ENCODE measurements at regions not wholly inside any gene's neighbourhood (a gene's known extent, or its start where the extent isn't known, plus 50 kb on each side); places are given as distances from the start of the nearest gene placed in this dataset.
A peak's percentile ranks its signal among the peaks of the same experiment; 100 is the strongest.

DNA sequence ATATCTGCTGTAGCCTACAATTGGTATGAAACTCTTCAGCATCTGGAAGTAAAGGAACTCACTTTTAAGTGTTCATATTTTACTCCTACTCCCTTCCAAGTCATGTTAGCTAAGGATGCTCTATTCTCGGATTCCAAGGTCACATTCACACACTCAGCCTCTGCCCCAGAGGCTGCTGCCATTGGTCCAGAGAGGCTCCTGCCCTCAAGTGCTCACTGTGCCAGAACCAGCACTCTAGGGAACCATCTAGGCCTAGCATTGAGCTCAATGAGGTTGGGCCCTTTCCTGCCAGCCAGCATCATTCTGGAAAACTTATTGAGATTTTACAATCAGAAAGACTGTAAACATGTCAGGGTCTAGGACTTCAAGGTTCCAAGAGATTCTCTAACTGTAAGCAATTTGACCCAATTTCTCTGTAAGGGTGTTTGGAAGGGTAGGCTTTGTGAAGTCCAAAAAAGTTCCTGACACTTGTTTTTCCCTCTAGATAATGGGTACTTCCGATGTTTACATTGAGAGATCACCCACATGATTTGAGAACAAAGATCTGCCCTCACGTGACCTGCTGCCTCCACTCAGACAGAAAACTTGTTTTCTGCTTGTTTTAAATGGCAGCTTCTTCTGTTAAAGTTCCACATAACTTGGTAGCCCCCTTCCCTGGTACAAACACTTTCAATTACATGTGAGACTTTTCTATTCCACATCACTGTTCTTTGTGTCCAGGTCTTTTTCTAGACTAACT is 94.9 kb downstream of the MAB21L3 start:
- Histone ChIP-seq H3K4ac (ENCODE audit: low read depth, low read length) (no peak overlapping the region), H2BK15ac (replicated peaks; ENCODE audit: low read depth) (no peak overlapping the region), H4K5ac (ENCODE audit: low read length) (no peak overlapping the region), H3K4me1 (ENCODE audit: control insufficient read depth, low read depth, low read length) (no peaks in the 10 kb centered on the region), H3K18ac (ENCODE audit: low read length) (no peak overlapping the region), H2BK120ac (ENCODE audit: low read depth, low read length) (no peak overlapping the region), H3K27me3 (ENCODE audit: insufficient read depth, low read length, poor library complexity) (no peaks in the 10 kb centered on the region), H3K4me3 (ENCODE audit: low read length) (no peak overlapping the region), H3K4me2 (ENCODE audit: low read length) (no peak overlapping the region), H3K9ac (ENCODE audit: low read length) (no peak overlapping the region), H3K27ac (ENCODE audit: low read depth, low read length) (no peak overlapping the region), H2BK5ac (ENCODE audit: low read length) (no peak overlapping the region), H2AK5ac (ENCODE audit: low read length) (no peak overlapping the region), H3K79me2 (ENCODE audit: control insufficient read depth, insufficient read depth, low read length) (no peaks in the 10 kb centered on the region), H3K56ac (ENCODE audit: low read length) (no peak overlapping the region), H3K79me1 (ENCODE audit: low read length) (no peaks in the 10 kb centered on the region), H4K8ac (ENCODE audit: low read depth, low read length) (no peak overlapping the region), H3K36me3 (ENCODE audit: control insufficient read depth, insufficient read depth, low read length) (no peaks in the 10 kb centered on the region), H3K23ac (ENCODE audit: low read length) (no peak overlapping the region)
- WGBS (ENCODE audit: extremely low coverage, insufficient coverage, low lambda C conversion rate): no CpG with 5 or more reads among the region's 3 CpGs
- DNase-seq: no peak

DNA sequence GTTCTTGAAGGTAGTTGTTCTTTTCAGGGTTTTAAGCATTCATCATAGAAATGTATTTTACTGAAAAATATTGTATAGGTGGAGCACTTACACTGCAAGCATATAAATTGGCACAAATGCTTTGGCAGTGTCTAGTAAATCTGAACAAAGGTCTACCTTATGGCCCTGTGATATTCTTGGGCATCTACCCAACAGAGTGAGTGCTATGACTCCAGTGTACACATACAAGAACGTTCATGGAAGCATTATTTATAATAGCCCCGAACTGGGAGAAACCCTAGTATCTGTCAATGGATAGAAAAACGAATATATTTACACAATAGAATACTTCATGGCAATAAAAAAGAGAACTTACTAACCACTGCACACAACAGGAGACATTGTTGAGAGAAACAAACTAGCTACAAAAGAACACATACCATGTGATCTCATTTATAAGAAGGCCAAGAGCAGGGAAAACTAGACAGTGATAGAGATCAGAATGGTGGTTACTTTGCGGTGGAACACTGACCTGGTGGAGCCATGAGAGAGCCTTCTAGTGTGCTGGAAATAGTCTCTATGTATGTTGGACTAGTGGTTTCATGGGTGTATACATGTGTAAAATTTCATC is 96.0 kb downstream of the MAB21L3 start:
- no peaks in the 10 kb centered on the region for H3K79me2 ChIP-seq (ENCODE audit: control insufficient read depth, insufficient read depth, low read length)
- H3K4me2 ChIP-seq (ENCODE audit: low read length): no peak overlapping the region
- no peak overlapping the region for H3K4me3 ChIP-seq (ENCODE audit: low read length)
- H4K5ac ChIP-seq (ENCODE audit: low read length): no peak overlapping the region
- no CpG with 5 or more reads among the region's 4 CpGs for WGBS (ENCODE audit: extremely low coverage, insufficient coverage, low lambda C conversion rate)
- no peak overlapping the region for H3K18ac ChIP-seq (ENCODE audit: low read length)
- H3K4me1 ChIP-seq (ENCODE audit: control insufficient read depth, low read depth, low read length): no peaks in the 10 kb centered on the region
- H3K79me1 ChIP-seq (ENCODE audit: low read length): no peaks in the 10 kb centered on the region
- no peaks in the 10 kb centered on the region for H3K36me3 ChIP-seq (ENCODE audit: control insufficient read depth, insufficient read depth, low read length)
- H2BK120ac ChIP-seq (ENCODE audit: low read depth, low read length): no peak overlapping the region
- H2BK15ac ChIP-seq (replicated peaks; ENCODE audit: low read depth): no peak overlapping the region
- H3K27ac ChIP-seq (ENCODE audit: low read depth, low read length): no peak overlapping the region
- no peak overlapping the region for H2BK5ac ChIP-seq (ENCODE audit: low read length)
- DNase-seq: no peak
- H3K27me3 ChIP-seq (ENCODE audit: insufficient read depth, low read length, poor library complexity): no peaks in the 10 kb centered on the region
- H3K4ac ChIP-seq (ENCODE audit: low read depth, low read length): no peak overlapping the region
- no peak overlapping the region for H4K8ac ChIP-seq (ENCODE audit: low read depth, low read length)
- no peak overlapping the region for H2AK5ac ChIP-seq (ENCODE audit: low read length)
- H3K56ac ChIP-seq (ENCODE audit: low read length): no peak overlapping the region
- no peak overlapping the region for H3K9ac ChIP-seq (ENCODE audit: low read length)
- no peak overlapping the region for H3K23ac ChIP-seq (ENCODE audit: low read length)

DNA sequence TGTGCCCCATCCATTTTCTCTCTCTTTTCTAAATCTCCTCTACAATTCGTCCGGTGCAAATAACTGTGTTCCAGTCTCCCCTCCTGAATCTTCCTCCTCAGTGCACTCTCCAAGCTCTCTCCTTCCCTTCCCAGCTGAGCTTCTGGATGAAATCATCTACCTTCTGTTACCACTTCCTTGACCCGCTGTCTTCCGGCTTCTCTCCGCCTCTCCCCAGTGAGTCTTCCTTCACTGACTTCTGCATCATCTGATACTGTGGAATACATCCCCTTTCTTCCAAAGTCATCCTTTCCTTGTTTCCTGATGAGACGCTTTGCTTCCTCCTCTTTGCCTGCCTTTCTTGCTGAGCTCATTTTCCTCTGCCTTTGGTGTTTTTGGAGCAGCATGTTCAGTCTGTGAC is 96.9 kb downstream of the MAB21L3 start:
- no peak overlapping the region for H3K18ac ChIP-seq (ENCODE audit: low read length)
- no peak overlapping the region for H3K4me2 ChIP-seq (ENCODE audit: low read length)
- H3K9ac ChIP-seq (ENCODE audit: low read length): no peak overlapping the region
- WGBS (ENCODE audit: extremely low coverage, insufficient coverage, low lambda C conversion rate): no CpG with 5 or more reads among the region's 6 CpGs
- no peak overlapping the region for H3K27ac ChIP-seq (ENCODE audit: low read depth, low read length)
- H2BK5ac ChIP-seq (ENCODE audit: low read length): no peak overlapping the region
- H3K4me1 ChIP-seq (ENCODE audit: control insufficient read depth, low read depth, low read length): no peaks in the 10 kb centered on the region
- no peak for DNase-seq
- H3K56ac ChIP-seq (ENCODE audit: low read length): no peak overlapping the region
- no peaks in the 10 kb centered on the region for H3K79me2 ChIP-seq (ENCODE audit: control insufficient read depth, insufficient read depth, low read length)
- no peak overlapping the region for H3K23ac ChIP-seq (ENCODE audit: low read length)
- no peak overlapping the region for H3K4me3 ChIP-seq (ENCODE audit: low read length)
- H4K5ac ChIP-seq (ENCODE audit: low read length): no peak overlapping the region
- no peak overlapping the region for H4K8ac ChIP-seq (ENCODE audit: low read depth, low read length)
- H3K79me1 ChIP-seq (ENCODE audit: low read length): no peaks in the 10 kb centered on the region
- H3K27me3 ChIP-seq (ENCODE audit: insufficient read depth, low read length, poor library complexity): no peaks in the 10 kb centered on the region
- H2BK15ac ChIP-seq (replicated peaks; ENCODE audit: low read depth): no peak overlapping the region
- no peak overlapping the region for H2AK5ac ChIP-seq (ENCODE audit: low read length)
- no peak overlapping the region for H2BK120ac ChIP-seq (ENCODE audit: low read depth, low read length)
- no peak overlapping the region for H3K4ac ChIP-seq (ENCODE audit: low read depth, low read length)
- no peaks in the 10 kb centered on the region for H3K36me3 ChIP-seq (ENCODE audit: control insufficient read depth, insufficient read depth, low read length)

DNA sequence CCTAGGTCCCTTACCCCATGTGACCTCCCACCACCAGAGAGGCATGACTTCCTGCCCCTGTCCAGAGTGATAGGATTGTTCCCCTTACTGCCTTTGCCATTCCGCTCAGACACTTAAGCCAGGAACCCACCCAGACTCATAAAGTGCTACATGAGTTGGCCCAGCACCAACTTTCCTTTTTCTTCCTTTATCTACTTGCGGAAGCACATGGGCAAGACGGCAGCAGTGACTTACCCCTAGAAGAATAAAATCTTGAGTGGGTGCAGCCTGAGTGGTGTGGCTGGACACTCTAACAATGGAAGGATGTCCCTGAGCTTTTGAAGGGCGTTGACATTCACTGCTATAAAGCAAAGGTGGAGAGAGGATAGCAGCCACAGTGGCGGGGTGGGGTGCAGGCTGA is 100.1 kb downstream of the MAB21L3 start:
- Histone ChIP-seq H3K23ac (ENCODE audit: low read length) (no peak overlapping the region), H2BK120ac (ENCODE audit: low read depth, low read length) (no peak overlapping the region), H3K27me3 (ENCODE audit: insufficient read depth, low read length, poor library complexity) (no peaks in the 10 kb centered on the region), H3K27ac (ENCODE audit: low read depth, low read length) (no peak overlapping the region), H3K4me2 (ENCODE audit: low read length) (no peak overlapping the region), H3K4me1 (ENCODE audit: control insufficient read depth, low read depth, low read length) (no peaks in the 10 kb centered on the region), H3K56ac (ENCODE audit: low read length) (no peak overlapping the region), H3K4ac (ENCODE audit: low read depth, low read length) (no peak overlapping the region), H2AK5ac (ENCODE audit: low read length) (no peak overlapping the region), H3K4me3 (ENCODE audit: low read length) (no peak overlapping the region), H4K8ac (ENCODE audit: low read depth, low read length) (no peak overlapping the region), H3K79me2 (ENCODE audit: control insufficient read depth, insufficient read depth, low read length) (no peaks in the 10 kb centered on the region), H4K5ac (ENCODE audit: low read length) (no peak overlapping the region), H2BK5ac (ENCODE audit: low read length) (no peak overlapping the region), H3K79me1 (ENCODE audit: low read length) (no peaks in the 10 kb centered on the region), H3K36me3 (ENCODE audit: control insufficient read depth, insufficient read depth, low read length) (no peaks in the 10 kb centered on the region), H3K9ac (ENCODE audit: low read length) (no peak overlapping the region), H2BK15ac (replicated peaks; ENCODE audit: low read depth) (no peak overlapping the region), H3K18ac (ENCODE audit: low read length) (no peak overlapping the region)
- no peak for DNase-seq
- no CpG with 5 or more reads among the region's 5 CpGs for WGBS (ENCODE audit: extremely low coverage, insufficient coverage, low lambda C conversion rate)

DNA sequence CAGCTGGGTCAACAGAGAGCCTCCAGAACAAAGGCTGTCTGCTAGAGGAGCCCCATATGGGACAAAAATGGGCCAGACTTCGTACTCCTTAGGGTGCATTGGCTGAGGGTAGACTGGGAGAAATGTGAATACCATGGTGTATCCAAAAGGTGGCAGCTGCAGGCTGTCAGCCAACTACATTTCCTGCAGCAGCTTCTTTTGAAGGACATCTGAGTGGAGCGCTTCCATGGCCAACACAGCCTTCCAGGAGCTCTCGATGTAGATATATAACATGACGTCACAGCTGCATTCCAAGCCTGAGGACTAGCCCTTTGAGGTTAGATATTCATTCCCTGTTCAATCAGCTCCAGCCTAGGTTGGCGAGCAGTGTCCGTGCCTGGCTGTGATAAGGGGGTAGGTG is 107.7 kb downstream of the MAB21L3 start:
- Histone ChIP-seq H3K4me3 (ENCODE audit: low read length) (no peak overlapping the region), H3K4ac (ENCODE audit: low read depth, low read length) (no peak overlapping the region), H2AK5ac (ENCODE audit: low read length) (no peak overlapping the region), H3K36me3 (ENCODE audit: control insufficient read depth, insufficient read depth, low read length) (no peaks in the 10 kb centered on the region), H3K4me1 (ENCODE audit: control insufficient read depth, low read depth, low read length) (no peaks in the 10 kb centered on the region), H3K18ac (ENCODE audit: low read length) (no peak overlapping the region), H2BK120ac (ENCODE audit: low read depth, low read length) (no peak overlapping the region), H2BK5ac (ENCODE audit: low read length) (no peak overlapping the region), H3K27me3 (ENCODE audit: insufficient read depth, low read length, poor library complexity) (no peaks in the 10 kb centered on the region), H3K79me1 (ENCODE audit: low read length) (no peaks in the 10 kb centered on the region), H4K8ac (ENCODE audit: low read depth, low read length) (no peak overlapping the region), H4K5ac (ENCODE audit: low read length) (no peak overlapping the region), H3K79me2 (ENCODE audit: control insufficient read depth, insufficient read depth, low read length) (no peaks in the 10 kb centered on the region), H2BK15ac (replicated peaks; ENCODE audit: low read depth) (no peak overlapping the region), H3K4me2 (ENCODE audit: low read length) (no peak overlapping the region), H3K56ac (ENCODE audit: low read length) (no peak overlapping the region), H3K27ac (ENCODE audit: low read depth, low read length) (no peak overlapping the region), H3K9ac (ENCODE audit: low read length) (no peak overlapping the region), H3K23ac (ENCODE audit: low read length) (no peak overlapping the region)
- no CpG with 5 or more reads among the region's 6 CpGs for WGBS (ENCODE audit: extremely low coverage, insufficient coverage, low lambda C conversion rate)
- peak; percentile 14 for DNase-seq

All from mesendoderm (in vitro differentiated cells).